ENCODE measurements at regions not wholly inside any gene's neighbourhood (a gene's known extent, or its start where the extent isn't known, plus 50 kb on each side); places are given as distances from the start of the nearest gene placed in this dataset.
A peak's percentile ranks its signal among the peaks of the same experiment; 100 is the strongest.
"Not testable (repeated sequence)": the region's sequence is repeated elsewhere in the genome, so short reads cannot be mapped to it uniquely, and the experiment has no call there.

- no peak for DNase-seq
These were observed 168.8 kb upstream of the ZFP42 start for GRCh38 chr4:187826725-187827124.

GRCh38 chr4:187827631-187828030 lies 167.9 kb upstream of the ZFP42 start:
- no peak for DNase-seq

GRCh38 chr4:187839765-187840164 lies 155.8 kb upstream of the ZFP42 start:
- no peak for DNase-seq

- DNase-seq, result no peak
These were observed 154.8 kb upstream of the ZFP42 start for GRCh38 chr4:187840814-187841213.

- no peak for DNase-seq
These were observed 145.9 kb upstream of the ZFP42 start for GRCh38 chr4:187849556-187850225.

- no peak for DNase-seq
These were observed 129.7 kb upstream of the ZFP42 start for GRCh38 chr4:187865914-187866313.

- DNase-seq, result no peak
These were observed 112.5 kb upstream of the ZFP42 start for GRCh38 chr4:187883049-187883448.

- no peak for DNase-seq
These were observed 111.6 kb upstream of the ZFP42 start for GRCh38 chr4:187883836-187884475.

- peak; percentile 7 for DNase-seq
These were observed 107.7 kb upstream of the ZFP42 start for GRCh38 chr4:187887906-187888305.

- DNase-seq, result no peak
These were observed 105.9 kb upstream of the ZFP42 start for GRCh38 chr4:187889651-187890050.

GRCh38 chr4:187893418-187893817 lies 102.2 kb upstream of the ZFP42 start:
- DNase-seq, result no peak

- DNase-seq, result no peak
These were observed 92.5 kb upstream of the ZFP42 start for GRCh38 chr4:187903106-187903505.

- no peak for DNase-seq
These were observed 91.9 kb upstream of the ZFP42 start for GRCh38 chr4:187903700-187904099.

- DNase-seq, result peak; percentile 67
These were observed 87.5 kb upstream of the ZFP42 start for GRCh38 chr4:187908079-187908561.

- no peak for DNase-seq
These were observed 86.8 kb upstream of the ZFP42 start for GRCh38 chr4:187908731-187909130.

GRCh38 chr4:187910741-187911140 lies 84.8 kb upstream of the ZFP42 start:
- DNase-seq, result no peak

GRCh38 chr4:187915406-187915805 lies 80.2 kb upstream of the ZFP42 start:
- DNase-seq, result not testable (repeated sequence)

GRCh38 chr4:187919966-187920365 lies 75.6 kb upstream of the ZFP42 start:
- DNase-seq, result no peak

GRCh38 chr4:187921946-187922623 lies 73.5 kb upstream of the ZFP42 start:
- DNase-seq, result no peak

GRCh38 chr4:187929024-187929423 lies 66.5 kb upstream of the ZFP42 start:
- no peak for DNase-seq

- DNase-seq, result no peak
These were observed 60.8 kb upstream of the ZFP42 start for GRCh38 chr4:187934766-187935165.

GRCh38 chr4:187937557-187937956 lies 58.0 kb upstream of the ZFP42 start:
- DNase-seq, result no peak

- no peak for DNase-seq
These were observed 55.3 kb upstream of the ZFP42 start for GRCh38 chr4:187940299-187940698.

GRCh38 chr4:187942968-187943367 lies 52.6 kb upstream of the ZFP42 start:
- no peak for DNase-seq
